HG03457 (cell line): ENCODE measurements at regions not wholly inside any gene's neighbourhood (a gene's known extent, or its start where the extent isn't known, plus 50 kb on each side); places are given as distances from the start of the nearest gene placed in this dataset.
A peak's percentile ranks its signal among the peaks of the same experiment; 100 is the strongest.
"Not testable (repeated sequence)": the region's sequence is repeated elsewhere in the genome, so short reads cannot be mapped to it uniquely, and the experiment has no call there.

ENCODE experiments used
- ATAC-seq: cut with Tn5 transposase; IDR thresholded peaks from one replicate; pipeline ENCODE4 v1.9.1; 2021; ENCODE audit warnings: moderate number of reproducible peaks; ENCODE audit not compliant: unreplicated experiment

DNA sequence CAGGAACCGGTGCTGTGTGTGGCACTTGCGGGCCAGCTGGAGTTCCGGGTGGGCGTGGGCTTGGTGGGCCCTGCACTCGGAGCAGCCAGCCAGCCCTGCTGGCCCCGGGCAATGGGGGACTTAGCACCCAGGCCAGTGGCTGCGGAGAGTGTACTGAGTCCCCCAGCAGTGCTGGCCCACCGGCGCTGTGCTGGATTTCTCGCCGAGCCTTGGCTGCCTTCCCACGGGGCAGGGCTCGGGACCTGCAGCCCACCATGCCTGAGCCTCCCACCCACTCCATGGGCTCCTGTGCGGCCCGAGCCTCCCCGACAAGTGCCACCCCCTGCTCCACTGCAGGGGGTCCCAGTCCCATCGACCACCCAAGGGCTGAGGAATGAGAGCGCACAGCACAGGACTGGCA, 252.8 kb upstream of the INTU start:
- not testable (repeated sequence) for ATAC-seq

DNA sequence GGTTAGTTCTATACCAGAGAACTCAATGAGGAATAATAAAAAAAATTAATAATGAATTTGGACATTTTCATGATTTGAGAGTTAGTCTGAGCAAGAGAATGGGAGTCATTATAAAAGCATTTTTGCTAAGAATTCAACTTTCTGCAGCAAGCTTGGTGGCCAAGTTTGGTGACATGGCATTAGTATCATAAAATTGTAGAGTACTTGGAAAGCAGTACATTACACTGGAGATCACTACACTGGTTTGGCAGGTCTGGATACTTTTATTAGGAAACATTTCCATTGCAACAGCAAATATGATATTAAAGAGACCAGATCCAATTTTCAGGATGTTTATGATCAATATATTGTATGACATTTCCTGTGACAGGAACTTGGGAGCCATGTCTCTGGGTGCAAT, 249.1 kb upstream of the INTU start:
- ATAC-seq: no peak

DNA sequence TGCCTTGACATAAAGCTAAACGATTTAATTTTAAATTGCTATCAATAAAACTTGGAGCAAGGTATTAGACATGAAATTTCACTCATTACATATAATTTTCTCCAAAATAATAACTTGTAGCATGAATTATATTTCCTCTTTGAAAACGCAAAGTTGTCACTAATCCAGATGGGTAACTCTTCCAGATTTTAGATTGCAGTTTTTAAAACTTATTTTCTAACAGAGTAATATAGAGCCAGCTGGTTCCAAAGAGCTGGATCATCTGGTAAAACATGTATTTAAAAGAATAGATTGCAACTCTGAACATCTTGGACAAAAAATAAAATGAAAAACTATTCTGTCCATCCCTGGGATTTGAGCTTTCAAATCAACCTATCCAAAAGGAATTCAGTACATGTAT, 238.2 kb upstream of the INTU start:
- no peak for ATAC-seq

DNA sequence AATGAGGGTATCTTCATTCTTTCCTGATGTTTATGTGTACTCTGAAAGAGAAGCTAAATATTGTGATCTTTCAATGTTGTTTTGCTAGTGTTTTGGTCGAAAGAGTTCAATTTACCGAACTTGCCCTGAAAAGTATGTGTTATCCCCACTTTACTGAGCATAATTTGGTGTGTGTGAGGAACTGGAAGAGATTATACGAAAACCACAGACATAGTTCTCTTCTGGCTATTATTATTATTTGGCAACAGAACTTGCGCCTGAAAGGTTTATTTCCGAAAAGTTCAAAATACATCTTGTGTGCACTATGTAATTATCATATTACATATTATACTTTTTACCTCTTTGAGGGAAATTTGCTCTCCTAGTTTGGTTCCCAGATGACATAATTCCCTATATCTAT, 232.5 kb upstream of the INTU start:
- ATAC-seq: no peak

DNA sequence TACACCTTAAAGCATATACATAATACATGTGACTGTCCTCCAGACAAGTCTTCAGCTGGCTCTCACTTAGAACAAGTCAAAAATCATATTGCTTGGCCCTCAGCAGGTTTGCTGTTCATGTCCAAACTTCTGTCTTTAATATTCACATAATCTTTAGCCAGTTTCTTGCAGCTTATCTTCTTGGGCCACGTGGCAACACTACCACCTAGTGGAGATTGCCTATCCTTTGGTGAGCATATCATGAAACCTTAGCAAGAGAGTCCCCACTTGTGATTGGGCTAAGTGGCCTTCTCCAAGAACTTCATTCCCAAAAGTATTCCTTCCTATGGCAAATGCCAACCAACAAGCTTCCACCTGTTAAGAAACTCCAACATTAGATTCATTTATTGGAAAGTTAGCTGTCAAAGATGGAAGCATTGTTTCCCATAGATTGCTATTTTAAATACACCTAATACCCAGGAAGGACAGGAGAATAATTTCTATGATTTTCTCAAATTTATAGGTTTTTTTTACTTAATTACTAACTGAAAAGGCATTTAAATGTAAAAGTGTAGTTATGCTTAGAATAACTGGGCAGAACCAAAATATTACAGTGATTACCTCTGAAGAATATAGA, 231.9 kb upstream of the INTU start:
- peak; percentile 86 for ATAC-seq

DNA sequence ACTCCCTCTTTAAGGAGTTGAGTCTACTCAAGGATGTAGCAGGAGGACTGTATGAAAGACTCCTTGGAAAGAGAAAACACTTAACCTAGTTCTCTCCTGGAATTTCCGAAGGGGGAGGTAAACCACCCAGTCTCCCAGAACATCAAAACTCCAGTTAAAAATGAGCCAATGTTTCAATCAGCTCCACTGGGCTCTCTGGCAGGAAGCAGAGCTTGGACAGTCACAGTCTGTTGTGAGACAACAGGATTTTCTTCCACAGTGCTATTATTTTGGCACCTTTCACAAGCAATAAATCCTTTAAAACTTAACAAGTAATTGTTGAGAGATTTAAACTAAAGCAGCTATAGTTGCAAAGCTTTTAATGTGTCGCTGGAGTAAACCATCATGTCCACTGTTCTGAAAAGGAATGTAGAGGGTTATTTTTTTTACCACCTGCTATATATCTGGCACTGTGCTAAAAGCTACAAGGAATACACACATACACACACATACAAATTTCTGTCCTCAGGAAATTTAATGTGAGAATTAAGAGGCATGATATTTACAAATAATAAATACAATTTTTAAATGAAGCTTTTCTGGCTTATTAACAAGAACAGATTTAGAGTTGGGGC, 229.2 kb upstream of the INTU start:
- ATAC-seq: no peak

DNA sequence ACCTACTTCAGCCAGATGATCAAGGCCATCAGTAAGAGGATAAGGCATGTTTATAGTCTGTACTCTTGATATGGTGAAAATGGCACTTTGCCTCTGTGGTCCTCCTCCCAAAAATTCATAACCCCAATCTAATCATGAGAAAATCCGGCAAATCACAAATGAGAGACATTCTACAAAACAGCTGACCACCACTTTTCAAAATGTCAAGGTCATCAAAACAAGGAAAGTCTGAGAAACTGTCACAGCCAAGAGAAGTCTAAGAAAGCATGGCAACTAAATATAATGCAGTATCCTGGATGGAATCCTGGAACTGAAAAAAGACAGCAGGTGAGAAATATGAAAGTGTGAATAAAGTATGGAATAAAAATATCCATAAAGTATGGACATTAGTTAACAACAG, 226.6 kb upstream of the INTU start:
- no peak for ATAC-seq

DNA sequence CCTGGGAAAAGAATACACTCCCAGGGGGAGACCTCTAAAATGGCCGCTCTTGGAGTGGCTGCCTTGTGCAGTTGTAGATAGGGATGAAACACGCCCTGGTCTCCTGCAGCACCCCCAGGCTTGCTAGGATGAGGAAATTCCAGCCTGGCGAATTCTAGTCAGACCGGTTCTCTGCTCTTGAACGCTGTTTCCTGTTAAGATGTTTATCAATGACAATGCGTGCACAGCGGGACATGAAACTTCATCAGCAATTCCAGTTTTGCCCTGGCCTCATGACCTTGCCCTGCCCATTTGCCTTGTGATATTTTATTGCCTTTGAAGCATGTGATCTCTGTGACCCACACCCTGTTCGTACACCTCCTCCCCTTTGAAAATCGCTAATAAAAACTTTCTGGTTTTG, 225.2 kb upstream of the INTU start:
- ATAC-seq: not testable (repeated sequence)

DNA sequence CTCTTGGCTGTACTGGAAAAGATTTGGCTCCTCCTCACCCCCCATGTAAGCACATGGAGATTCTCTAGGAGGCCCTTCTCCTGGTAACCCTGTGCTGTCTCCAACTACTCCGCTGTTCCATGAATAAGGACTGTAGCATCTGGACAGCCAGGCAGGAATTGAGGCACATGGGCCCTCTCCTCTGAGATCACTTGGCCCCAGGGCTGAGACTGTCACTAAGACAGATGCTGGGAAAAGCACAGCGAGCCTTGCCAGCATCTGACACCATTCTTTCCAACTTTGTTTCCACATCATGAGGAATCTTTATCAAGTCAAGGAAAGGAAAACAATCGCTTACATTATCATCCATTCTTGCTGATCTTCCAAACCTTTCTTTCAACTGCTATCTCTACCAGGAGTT, 222.6 kb upstream of the INTU start:
- no peak for ATAC-seq

DNA sequence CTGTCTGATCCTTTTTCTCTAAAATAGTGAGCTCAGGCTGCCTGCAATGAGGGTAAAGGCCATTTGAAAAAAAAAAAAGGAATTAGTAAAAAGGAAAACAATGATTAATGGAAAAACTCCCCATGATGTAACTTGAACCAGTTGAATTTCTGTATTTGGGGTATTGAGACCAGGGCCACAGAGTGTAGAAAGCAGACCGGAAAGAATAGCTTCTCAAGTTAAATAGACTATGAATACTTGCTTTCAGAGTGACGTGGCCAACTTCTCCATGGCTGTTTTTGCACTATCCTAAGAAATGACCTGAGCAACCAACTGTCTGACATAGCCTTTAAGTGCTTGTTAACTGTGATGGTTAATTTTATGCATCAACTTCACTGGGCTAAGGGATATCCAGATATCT, 222.1 kb upstream of the INTU start:
- no peak for ATAC-seq

DNA sequence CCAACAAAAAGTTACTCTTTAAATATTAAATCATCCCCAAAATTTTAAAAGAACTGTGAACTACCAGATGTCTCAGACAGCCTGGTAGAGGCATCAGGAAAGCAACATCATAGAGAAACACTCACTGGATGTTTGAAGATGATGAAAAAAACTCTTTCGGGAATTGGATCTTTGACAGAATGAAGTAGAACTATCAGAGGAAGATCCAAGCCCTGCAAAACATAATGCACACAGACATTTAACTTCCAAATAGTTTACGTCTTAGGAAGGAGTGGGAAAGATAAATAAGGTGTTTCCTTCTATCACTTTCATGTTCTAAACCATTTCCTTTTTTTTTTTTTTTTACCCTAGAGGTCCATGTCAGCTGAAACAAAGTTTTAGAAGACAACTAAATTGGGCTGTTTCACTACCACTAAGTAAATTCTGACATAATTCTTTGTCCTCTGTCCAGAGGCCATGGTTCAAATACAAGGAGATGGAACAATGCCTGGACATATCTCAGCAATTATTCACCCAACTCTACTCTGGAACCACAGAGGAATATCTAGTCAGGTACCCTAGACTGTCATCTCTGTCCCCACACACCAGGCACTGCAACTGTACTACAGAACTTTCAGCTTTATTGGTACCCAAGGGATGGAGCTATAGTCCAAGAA, 217.7 kb upstream of the INTU start:
- ATAC-seq: no peak

DNA sequence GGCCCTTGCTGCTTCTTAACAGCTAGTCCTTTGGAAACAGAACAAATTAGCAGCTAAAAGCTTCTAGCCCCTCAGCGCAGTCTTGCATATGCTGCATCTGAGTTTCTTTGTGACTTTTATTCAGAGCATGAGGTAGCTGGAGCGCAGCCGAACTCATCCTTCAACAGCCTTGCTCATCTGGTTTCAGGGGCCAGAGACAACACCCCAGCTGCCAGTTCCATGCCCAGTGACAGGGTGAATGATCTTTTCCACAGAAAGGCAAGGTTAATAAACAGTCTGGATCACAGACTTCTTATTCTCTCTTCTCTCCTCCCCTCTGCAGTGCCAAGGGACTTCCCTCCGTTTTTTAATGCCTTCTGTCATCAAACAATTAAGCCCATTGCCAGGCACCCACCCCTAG, 216.6 kb upstream of the INTU start:
- no peak for ATAC-seq

DNA sequence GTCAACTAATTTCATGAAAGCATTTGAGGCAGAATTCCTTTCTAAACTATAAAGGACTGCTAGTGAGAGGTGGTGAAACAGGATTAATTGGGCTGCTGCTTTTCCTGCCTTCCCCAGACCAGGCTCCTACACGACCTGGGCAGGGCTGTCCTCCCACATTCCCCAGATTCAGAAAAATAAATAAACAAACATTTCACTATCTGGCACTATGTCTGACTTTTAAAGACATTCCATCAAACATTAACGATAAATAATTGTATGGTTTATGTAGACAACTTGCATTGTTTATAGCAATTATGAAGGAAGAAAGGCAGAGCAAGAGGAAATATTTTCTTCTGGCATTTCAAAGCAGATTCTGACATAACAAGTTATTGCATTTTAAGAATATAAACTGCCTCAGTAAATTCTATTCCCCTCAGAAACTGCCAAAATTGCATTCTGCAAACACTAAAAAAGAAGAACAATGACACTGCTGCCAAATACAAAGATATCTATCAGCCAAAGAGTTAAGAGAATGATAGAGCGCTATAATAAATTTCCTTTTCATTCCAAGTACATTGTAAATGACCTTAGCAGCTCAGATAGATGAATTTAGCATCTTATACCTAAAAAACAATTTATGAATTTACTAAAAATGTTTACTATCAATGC, 214.7 kb upstream of the INTU start:
- ATAC-seq: no peak

DNA sequence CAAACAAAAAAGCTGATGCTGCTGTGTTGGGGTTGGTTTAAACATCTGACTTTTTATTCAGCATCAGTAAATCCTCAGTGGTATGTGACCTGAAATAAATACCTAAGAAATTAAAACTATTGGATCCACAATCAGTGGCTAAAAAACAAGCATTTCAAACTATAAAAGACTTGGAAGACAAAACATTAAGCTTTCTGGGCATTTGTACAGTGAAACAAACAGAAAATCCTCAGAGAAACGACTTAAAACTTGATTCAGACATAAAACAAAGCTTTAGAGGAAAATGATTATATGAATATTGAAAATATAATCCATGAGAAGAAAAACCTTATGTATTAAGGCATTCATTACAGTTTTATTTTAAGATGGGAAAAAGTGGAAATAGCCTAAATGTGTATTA, 213.3 kb upstream of the INTU start:
- ATAC-seq: no peak

DNA sequence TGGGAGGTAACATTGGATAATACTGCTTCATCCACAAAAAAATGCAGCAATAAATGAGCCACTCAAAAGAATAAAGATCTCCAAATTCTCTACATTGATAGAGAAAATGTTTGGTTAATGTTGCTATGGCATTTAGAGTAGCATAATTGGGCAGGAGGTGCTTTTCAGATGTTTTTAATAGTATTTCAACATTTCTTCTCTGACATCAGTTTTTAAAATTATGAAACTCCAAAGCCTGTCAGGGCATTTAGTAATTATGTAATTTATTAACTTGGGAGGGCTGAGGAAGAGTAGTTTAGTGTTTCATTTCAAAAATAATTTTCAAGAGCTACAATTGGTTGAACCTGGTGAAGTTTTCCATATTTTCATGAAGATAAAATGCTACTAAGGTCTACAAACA, 211.3 kb upstream of the INTU start:
- ATAC-seq: no peak

DNA sequence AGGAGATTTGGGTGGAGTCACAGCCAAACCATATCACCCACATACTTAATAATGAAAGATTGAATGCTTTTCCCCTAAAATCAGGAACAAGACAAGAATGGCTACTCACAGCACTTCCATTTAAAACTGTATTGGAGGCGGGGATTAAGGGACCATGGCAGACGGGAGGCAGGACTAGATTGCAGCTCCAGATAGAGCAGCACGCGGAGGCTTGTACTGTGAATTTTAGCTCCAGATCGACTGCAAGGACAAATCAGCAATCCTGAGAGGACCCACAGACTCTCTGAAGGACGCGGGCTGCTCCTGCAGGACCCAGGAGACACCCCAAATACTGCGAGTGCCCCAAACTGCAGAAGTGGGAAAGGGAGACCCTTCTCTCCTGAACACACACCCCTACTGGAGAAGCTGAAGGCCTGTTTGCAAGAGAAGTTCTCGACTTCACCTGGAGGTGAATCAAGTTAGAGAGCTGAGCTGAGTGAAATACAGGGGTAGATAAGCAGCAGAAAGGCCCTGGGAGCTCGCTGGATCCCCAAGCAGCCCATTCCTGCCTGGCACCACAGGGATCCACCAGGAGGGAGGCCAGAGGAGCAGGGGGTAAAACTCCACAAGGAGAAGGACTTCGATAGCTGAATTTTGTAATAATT, 207.4 kb upstream of the INTU start:
- no peak for ATAC-seq

DNA sequence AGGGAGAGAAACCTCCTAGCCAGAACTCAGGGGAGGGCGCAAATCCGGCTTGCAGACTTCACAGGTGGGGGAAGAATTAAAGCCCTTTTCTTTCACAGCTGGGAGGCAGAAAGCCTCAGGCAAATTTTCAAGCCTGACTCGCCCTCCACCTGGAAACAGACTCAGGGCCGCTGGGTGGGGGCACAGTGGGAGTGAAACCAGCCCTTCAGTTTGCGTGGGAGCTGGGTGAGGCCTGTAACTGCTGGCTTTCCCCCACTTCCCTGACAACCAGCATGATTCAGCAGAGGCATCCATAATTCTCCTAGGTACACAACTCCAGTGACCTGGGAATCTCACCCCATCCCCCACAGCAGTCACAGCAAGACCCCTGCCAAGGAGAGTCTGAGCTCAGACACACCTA, 206.9 kb upstream of the INTU start:
- ATAC-seq: no peak

DNA sequence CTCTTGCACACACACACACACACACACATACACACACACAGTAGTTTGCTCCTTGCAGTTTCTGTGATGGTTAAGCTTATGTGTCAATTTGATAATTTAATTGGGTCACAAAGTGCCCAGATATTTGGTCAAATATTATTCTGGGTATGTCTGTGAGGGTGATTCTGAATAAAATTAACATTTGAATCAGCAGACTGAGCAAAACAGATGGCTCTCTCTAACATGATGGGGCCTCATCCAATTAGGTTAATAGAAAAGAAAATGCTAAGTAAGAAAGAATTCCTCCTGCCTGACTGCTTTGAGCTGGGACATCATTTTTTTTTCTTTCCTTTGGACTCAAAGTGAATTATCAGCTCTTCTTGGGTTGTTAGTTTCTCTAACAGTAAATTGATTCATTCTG, 191.2 kb upstream of the INTU start:
- ATAC-seq: no peak

DNA sequence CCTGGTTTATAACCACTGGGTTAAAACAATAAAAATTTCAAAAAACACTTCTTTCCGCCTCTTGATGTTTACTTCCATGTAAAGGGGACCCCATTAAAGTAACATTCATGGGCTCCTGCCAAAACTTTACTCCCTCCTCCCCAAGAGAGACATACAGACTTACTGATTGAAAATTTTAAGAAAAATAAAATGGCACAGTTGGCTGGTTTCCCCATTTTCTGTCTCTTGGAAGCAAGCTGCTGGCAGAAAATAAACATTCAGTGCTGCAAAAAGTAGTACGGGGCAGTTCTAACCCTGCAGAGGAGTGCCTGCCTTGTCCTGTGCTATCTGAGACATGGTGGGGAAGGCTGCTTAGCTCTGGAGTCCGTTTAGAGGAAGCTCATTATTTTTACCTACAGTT, 187.3 kb upstream of the INTU start:
- no peak for ATAC-seq

DNA sequence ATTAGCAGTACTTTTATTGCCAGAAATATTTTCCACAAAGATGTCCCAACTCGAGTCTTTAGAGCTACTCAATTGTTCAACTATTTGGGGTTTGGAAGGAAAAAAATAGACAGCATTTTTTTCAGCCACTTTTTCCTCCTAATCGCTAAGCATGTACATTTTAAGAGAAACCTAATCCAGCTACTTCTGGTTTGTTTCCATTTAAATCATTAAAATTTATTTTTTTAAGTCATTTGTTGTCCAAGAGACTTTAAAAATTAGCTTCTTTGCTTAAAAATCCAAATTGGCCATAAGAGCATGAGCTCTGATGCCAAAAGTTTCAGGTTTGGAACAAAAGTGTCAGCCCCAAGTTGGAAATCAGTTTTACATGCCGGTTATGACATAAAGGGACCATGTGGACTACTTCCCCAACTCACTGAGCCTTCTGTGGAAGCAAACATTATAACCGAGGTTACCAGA, 186.3 kb upstream of the INTU start:
- no peak for ATAC-seq

DNA sequence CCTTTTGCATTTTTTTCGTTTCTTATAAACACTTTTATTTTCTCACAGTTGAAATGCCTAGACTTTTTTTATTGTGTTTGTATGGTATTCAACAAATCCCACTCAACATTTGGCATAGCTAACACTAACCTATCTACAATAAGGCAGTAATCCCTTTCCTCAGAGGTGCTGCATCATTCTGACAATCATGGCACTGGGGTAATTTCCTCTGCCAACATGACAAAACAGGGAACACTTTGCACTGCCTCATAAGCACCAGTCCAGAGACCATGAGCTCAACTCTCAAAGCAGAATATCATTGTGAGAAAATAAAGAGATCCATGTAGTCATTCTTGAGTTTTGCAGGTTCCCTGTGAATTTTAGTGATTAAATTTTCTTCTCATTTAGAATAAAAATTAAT, 183.8 kb upstream of the INTU start:
- ATAC-seq: no peak

DNA sequence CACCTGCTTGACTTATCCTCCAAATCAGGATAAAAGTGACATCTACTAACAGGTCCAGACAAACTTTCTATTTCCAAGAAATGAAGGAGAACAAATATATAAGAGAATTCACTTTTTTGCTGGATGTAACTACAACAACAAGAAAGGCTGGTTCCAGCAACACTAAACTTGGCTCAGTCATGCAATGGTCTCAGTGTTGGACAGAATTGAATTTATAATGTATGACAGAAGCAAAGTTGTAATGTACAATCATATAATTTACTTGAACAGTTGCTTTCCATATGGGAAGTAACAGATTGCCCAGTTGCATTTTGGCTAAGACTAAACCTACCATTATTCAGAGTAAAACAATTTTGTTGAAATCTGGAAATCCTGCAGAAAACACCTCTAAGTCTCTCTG, 183.3 kb upstream of the INTU start:
- no peak for ATAC-seq
